HL-60 (cell line): ENCODE measurements at regions not wholly inside any gene's neighbourhood (a gene's known extent, or its start where the extent isn't known, plus 50 kb on each side); places are given as distances from the start of the nearest gene placed in this dataset.

ENCODE experiments used
- CTCF ChIP-seq: IDR thresholded peaks from one replicate; pipeline ENCODE4 v1.5.1; 2011; ENCODE audit warnings: low read length, control low read depth, inconsistent platforms; ENCODE audit not compliant: insufficient read depth
- GABPA ChIP-seq: IDR thresholded peaks from 2 replicates; pipeline ENCODE4 v1.6.1; 2012; ENCODE audit warnings: low read depth
- POLR2AphosphoS5 ChIP-seq: IDR thresholded peaks from 2 replicates; pipeline ENCODE4 v1.6.1; 2012; ENCODE audit warnings: low read depth
- REST ChIP-seq: IDR thresholded peaks from 2 replicates; pipeline ENCODE4 v1.6.1; 2012; ENCODE audit warnings: low read depth; ENCODE audit not compliant: insufficient replicate concordance
- SPI1 ChIP-seq: IDR thresholded peaks from 2 replicates; pipeline ENCODE4 v1.6.1; 2012; ENCODE audit warnings: low read depth, mild to moderate bottlenecking, borderline replicate concordance

GRCh38 chr11:96905663-96906062, 515.9 kb downstream of the JRKL start:
- TF ChIP-seq CTCF (no peak), GABPA (no peak), SPI1 (no peak), POLR2AphosphoS5 (no peak), REST (no peak)
